ENCODE measurements at regions not wholly inside any gene's neighbourhood (a gene's known extent, or its start where the extent isn't known, plus 50 kb on each side); places are given as distances from the start of the nearest gene placed in this dataset.
A peak's percentile ranks its signal among the peaks of the same experiment; 100 is the strongest.
"Not testable (repeated sequence)": the region's sequence is repeated elsewhere in the genome, so short reads cannot be mapped to it uniquely, and the experiment has no call there.

DNA sequence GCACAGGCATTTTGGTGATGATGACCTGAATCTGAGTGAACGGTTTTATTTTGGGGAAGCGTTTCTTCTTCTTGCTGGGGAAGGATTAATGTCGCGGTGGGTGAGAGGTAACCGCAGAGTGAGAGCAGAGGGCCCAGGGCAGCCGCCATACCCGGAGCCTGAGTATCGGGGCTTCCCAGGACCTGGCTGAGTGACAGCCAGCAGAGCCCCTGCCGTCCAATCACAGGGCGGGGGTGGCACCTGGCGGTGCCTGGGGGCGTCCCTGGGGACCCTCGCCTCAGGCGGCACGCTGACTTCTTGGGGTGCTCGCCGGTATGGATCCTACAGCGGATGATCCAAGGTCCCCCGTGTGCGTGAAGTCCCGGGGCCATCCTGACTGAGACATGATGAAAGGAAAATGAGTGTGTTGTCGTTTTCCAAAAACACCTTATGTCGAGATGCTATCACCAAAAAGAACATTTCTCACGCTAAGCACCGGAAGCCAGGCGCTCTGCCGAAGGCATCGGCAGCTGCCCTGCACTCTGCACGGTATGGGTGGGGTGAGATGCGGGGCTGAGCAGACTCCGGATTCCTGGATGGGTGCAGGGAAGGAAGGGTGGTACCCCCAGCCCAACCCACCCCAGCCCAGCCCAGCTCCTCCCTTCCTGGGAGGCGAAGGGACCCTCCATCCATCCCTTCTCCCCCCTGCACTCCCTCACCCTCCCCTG, 227.9 kb upstream of the SHH start:
- no peak for DNase-seq

DNA sequence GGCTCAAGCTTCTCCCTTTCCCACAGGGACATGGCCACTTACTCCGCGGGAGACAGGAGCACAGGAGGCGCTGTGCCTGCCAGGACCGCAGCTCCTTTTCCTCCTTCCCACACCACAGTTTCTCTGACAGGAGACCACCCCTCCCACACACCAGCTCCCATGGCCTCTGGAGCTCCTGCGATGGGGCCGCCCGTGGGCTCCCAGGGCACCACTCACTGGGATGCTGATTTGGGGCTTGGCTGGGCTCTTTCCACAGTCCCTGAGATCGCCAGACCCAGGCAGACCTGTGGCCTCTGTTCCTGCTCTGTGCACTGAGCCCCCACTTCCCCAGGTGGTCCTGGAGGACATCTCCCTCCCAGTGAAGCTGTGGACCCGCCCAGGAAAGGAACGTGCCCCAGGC, 226.9 kb upstream of the SHH start:
- no peak for DNase-seq

DNA sequence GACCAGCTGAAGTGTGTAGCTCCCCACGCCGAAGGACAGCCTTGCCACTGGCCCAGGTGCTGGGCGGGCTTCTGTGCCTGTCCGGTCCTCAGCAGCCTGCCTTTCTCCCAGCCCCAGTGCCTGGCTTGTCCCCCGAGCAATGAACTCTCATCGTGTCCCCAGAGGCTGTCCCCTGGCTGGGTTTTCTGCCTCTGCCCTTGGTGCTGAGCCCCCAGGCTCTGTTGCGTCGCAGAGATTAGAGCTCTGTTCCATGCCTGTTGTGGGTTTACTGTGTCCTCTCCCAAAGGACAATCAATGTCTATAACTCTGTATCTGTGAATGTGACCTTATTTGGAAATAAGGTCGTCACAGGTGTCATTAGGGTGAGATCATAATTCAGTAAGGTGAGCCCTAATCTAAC, 226.1 kb upstream of the SHH start:
- DNase-seq, result no peak

DNA sequence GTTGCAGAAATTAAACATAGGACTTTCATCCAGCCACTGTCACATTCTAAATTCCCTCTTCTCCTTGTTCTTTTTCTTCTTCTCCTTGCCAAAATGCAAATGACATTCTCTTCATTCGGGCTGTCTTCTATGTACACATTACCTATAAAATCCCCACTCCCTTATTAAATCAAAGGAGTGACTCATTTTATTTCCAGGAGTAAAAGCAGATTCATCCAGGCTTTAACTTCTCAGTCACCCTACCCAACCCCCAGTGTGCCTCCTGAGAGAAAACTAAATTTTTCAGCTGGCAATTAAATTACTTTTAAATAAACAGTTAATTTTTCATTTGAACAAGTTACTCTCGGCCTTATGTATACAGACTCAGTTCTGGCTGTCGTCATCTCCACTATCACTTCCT, 223.9 kb upstream of the SHH start:
- DNase-seq, result no peak

DNA sequence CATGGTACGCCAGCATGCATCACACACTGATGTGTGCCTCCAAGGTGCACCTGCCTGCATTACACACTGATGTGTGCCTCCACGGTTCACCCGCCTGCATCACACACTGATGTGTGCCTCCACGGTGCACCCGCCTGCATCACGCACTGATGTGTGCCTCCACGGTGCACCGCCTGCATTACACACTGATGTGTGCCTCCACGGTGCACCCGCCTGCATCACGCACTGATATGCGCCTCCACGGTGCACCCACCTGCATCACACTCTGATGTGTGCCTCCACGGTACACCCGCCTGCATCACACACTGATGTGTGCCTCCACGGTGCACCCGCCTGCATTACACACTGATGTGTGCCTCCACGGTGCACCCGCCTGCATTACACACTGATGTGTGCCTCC, 223.1 kb upstream of the SHH start:
- not testable (repeated sequence) for DNase-seq

DNA sequence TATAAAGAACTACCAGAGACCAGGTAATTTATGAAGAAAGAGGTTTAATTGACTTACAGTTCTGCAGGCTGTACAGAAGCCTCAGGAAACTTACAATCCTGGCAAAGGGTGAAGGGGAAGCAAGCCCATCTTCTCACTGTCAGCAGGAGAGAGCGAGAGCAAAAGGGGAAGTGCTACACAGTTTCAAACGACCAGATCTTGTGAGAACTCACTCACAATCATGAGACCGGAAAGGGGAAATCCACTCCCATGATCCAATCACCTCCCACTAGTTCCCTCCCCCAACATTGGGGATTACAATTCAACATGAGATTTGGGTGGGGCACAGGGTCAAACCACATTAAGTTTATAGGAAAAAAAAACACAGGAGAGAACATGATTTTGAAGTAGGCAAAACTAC, 222.1 kb upstream of the SHH start:
- DNase-seq, result no peak

DNA sequence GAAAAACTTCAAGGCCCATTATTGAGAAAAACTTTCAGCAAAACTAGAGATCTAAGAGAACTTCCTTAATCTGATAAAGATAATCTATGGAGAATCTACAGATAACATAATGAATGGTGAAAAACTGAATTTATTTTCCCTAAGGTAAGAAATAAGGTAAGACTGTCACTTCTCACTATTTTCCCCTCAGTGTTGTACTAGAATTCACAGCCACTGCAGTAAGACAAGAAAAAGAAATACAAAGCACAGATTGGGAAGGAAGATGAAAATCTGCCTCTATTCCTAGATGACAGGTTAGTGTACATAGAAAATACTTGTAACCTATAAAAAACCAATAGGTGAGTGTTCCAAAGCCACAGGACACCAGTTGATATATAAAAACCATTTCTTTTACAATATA, 220.7 kb upstream of the SHH start:
- no peak for DNase-seq

DNA sequence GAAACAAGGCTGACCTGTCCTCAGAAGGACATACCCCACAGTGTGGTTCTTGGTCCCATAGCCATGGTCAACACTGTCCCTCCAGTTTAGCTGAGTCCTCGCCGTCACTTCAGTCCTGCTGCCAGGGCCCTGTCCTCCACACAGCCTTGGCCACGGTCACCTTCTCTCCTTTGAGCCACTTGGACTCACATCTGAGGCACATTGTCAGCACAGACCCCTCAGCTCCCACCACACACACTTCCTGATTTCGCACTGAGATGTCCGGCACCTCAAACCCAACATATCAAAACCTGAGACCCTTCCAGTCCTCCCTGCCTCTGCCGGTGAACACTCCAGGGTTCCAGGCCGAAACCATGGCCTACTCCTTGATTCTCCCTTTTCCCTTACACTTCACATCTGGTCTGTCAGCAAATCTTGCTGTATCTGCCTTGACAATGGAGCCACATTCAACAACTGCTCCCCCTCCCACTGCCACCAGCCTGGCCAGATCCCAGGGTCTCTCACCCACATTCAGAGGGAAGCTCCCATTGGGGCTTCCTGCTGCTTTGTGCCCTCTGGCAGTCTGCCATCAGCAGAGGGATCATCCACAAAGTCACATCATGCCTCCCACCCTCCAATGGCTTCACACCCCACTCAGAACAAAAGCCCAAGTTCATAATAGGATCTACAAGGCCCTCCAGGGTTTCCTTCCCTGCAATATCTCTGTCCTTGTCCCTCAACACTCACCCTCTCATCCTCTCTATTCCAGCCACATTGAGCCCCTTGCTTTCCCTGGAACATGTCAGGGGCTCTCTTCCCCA, 219.6 kb upstream of the SHH start:
- no peak for DNase-seq

DNA sequence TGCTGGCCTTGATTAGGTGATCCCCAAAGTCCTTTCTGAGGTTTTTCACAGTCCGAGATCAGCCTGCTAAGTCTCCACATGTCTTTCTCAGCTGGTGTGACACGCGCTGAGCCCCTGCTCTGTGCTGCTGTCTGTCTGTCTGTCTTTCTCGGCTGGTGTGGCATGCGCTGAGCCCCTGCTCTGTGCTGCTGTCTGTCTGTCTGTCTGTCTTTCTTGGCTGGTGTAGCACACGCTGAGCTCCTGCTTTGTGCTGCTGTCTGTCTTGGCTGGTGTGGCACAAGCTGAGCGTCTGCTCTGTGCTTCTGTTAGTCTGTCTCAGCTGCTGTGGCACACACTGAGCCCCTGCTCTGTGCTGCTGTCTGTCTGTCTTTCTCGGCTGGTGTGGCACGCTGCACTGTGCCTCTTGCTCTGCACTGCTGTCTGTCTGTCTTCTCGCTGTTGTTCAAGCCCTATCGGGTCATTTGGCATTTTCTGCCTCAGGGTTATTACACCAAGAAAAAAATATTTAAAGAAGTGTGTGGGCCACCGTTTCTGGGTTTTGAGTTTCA, 217.3 kb upstream of the SHH start:
- DNase-seq, result no peak

DNA sequence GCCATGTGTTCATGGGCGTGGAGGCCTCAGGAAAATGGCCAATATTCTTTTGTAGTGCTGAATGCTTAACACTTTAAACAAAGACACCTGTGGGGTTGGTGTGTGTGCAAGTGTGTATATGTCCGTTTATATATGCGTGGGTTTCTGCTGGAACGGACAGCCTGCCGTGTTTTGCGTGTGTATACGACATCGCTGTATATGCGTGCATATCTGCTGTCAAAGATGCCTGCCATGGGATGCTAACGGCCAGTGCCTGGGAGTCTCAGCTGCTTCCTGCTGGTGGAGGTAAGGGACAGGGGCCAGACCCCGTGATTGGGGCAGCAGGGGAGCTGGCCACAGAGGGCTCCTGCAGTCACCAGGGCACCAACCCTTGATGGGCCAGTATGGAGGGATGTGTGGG, 216.3 kb upstream of the SHH start:
- DNase-seq, result no peak

DNA sequence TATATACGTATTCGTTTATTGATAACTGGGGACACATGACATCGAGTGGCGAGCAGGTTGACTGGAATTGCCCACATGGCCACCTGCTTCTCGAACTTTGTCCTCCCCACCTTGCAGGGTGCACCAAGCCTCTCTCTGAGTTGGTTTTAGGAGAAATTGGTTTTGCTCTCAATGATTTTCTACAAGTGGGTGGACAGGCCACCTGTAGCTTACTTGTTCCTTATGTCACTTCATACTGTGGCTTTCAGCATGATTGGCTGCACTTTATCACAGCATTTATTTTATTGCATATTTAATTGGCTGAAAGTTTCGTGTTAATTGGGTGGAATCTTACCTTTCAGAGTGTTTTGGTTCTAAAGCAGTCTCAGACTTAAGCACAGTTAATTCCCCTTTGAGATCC, 215.6 kb upstream of the SHH start:
- DNase-seq, result no peak

DNA sequence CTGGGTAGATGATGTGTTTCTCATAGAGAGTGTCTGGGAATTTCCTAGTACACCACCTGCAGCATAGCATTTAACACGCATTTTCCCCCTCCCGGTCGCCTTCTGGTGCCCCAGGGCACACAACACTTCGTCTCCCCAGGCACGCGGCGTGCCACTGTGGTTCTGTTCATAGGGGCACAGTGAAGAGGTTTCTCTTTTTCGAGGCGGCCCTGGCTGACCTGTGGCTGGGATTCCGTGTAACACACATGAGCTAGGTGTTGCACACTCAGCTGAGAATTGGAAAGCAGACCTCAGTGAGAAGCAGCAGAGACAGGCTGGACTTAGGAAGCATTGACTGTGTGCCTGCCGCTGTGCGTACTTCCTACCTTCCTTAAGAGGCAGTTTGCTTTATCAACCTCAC, 214.3 kb upstream of the SHH start:
- DNase-seq, result no peak

DNA sequence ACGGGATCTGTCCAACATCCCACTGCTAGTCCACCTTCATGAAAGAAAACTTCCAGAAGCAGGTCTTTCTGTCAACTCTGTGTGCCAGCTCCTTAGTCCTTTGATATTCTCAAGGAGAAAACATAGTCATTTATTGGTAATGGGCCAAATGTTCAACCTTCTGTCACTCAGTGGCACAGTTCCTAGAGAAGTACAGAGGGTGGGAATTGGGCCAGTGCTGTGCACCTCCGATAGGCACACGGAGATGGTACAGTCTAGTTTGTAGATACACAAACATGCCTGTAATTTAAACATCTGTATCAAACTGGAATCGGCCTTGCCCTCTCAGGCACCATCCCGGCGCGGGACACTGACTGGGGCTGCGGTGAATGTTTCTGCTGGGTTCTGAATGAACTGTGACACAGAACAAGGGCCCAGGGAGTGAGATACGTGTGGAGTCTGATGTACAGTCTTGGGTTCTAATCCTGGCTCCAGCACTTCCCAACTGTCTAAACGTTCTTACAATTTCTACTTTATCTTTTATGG, 213.9 kb upstream of the SHH start:
- DNase-seq, result no peak

DNA sequence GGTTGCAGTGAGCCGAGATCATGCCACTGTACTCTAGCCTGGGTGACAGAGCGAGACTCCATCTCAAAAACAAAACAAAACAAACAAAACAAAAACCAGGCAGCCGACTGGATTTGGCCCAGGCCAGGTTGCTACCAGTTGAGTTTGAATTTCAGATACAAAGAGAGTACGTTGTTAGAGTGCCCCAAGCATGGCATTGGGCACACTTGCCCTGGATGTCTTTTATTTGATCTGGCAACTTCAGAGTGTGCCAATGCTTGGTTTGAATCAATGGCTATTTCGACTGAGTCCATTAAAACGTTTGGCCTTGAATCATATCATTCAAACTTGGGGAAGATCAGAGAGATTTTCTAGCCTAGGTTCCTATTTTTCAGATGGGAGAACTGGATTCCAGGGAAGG, 213.4 kb upstream of the SHH start:
- DNase-seq, result no peak

DNA sequence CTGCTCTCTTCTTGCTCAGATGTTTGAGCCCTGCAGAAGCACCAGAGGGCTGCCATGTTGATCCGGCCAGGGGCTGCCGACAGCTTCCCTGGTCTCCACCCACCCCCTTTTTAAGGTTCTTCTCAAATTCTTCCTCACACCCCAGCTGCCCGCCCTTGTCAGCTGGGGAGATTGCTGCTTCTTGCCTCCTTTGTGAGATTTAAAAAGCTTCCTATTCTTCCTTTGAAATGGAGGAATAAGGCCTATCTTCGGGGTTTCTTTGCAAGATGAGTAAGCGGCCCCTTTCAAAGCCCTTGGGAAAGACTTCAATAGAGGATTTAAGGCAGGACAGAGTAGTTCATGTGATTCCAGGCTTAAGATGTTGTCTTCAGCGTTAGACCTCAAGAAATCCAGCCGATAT, 211.9 kb upstream of the SHH start:
- DNase-seq, result no peak

DNA sequence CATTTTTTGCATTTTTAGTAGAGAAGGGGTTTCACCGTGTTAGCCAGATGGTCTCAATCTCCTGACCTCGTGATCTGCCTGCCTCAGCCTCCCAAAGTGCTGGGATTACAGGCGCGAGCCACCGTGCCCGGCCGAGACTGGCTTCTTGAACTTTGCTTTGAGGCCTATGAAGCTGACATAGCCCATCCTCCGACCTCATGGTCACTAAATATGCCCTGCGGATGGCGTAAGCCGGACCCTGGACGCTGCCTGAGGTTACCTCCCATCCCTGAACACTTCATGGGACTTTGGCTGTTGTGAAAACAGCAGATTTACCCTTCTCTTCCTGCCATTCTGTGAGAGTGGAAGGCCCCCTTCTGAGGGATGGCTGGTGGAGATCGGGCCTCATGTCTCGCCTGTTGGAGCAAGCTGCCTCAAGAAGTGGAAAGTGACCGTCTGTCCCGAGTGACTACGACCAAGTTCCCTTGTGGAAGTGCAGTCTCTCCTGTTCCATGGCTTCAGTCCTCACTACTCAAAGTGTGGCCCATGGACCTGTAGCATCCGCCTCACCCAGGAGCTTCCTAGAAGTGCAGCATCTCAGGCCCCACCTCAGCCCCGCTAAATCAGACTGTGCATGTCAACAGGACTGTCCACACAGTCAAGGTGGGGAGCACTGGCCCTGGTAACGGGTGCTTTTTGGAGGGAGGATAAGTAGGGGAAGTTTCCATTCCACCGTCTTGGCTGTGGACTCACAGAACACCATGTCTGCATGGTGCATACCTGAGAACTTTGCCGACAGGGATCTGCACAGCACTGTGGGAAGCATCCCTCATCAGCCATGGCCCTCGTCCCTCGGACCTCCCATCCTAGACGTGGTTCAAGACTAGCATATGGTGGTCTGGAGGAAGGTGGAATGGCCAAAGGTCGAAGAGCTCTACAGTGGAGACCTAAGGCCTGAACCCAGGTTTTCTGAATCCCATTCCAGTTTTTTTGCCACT, 210.5 kb upstream of the SHH start:
- DNase-seq, result no peak

DNA sequence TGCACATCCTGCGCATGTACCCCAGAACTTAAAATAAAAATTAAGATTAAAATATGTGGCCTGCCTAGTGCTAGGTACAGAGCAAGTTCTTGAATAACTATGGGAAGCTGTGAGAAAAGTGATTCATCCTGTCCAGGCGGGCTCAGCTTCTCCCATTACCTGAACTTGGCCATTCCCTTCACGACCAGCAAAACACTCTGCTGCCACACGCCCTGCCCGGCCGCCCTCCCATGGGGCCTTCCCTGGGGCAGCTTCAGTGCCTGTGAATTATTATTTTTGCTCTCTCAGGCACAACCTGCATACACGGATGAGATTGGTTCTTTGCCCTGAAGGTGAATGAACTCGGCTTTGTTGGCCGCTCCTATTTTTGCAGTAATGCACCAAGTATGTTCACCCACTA, 209.2 kb upstream of the SHH start:
- no peak for DNase-seq

DNA sequence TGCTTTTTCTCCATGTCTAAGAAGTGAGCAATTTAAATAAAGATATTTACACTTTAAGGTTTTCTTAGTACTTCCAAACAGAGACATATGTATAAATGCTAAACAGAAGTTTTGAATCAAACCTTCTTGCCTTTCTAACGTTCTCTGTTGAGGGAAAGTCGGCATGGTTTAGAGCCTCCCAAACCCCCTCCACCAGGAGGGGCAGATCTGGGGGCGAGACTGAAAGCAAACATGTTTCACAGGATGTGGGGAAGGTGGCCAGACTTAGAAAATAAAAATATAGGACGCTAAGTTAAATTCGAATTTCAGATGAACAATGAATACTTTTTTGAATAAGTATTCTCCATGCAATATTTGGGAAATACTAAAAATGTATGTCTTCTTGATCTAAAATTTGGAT, 208.3 kb upstream of the SHH start:
- no peak for DNase-seq

DNA sequence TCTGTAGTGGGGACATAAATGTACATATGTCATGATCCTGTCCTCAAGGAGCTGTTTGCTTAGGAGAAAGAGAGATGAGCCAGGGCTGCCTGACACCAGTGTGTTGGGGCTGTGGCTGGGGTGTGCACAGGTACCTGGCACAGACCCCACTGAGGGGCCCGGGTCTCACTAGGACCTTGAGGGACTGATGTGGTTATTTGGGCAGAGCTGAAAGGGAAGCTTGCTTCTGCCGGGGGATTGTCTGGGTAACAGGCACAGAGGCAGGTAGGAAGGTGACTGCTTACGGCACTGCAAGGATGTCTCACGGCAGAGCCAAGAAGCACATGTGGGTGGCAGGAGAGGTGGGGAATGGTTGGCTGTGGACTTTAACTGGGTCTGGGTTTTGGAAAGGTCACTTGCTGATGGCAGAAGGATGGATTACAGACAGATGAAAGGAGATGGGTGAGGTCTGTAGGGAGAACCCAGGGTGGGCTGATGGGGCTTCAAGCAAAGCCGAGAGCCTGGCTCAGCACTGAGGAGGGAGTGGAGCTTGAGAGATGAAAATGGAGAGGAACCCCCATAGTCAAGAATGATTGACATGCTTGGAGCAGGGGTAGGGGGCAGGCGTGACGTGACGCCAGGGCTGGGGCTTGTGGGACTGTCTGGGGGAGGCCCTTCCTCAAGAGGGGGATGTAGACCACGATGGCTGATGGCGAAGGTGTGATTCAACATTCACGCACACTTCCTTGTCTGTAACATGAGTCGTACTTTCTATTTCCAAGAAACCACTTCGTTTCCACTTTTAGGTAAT, 207.7 kb upstream of the SHH start:
- peak in 1 of 51 donors; percentile 17 for DNase-seq

DNA sequence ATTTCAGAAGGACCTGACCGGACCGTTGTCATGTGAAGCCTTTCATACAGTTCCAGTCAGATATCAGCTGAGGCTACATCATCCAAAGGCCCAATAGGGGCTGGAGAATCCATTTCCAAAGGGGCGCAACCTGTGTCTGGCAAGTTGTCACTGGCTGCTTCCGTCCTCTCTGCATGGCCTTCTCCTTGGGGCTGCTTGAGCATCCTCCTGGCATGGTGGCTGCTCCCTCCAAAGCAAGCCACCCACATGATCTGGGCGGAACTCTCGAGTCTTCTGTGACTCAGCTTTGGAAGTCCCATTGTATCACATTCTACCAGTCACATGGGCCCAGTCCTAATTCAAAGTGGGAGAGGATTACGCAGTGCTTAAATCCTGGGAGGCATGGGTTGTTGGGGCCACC, 207.0 kb upstream of the SHH start:
- no peak for DNase-seq
